B cell (primary cell): ENCODE measurements at regions not wholly inside any gene's neighbourhood (a gene's known extent, or its start where the extent isn't known, plus 50 kb on each side); places are given as distances from the start of the nearest gene placed in this dataset.

ENCODE experiments used
- CTCF ChIP-seq: fragments of 200-600 bp; IDR thresholded peaks from one replicate; pipeline ENCODE4 v1.8.0; 2022; ENCODE audit warnings: antibody characterized with exemption, mild to moderate bottlenecking
- EZH2 ChIP-seq: IDR thresholded peaks from 2 replicates; pipeline ENCODE4 v1.6.1; 2012; ENCODE audit warnings: borderline replicate concordance, low read depth, mild to moderate bottlenecking, moderate library complexity, low read length; ENCODE audit not compliant: insufficient read depth, poor library complexity, severe bottlenecking

GRCh38 chr9:89723469-89724100 is 118.8 kb downstream of the GADD45G start:
- no peak for TF ChIP-seq CTCF
- TF ChIP-seq EZH2 = no peak
